Pulmonary artery endothelial cell (primary cell): ENCODE measurements at regions not wholly inside any gene's neighbourhood (a gene's known extent, or its start where the extent isn't known, plus 50 kb on each side); places are given as distances from the start of the nearest gene placed in this dataset.
"Not testable (repeated sequence)": the region's sequence is repeated elsewhere in the genome, so short reads cannot be mapped to it uniquely, and the experiment has no call there.

Source experiments
- DNase-seq: peaks from one replicate; pipeline ENCODE4 v3.0.0-alpha.2; 2011; ENCODE audit warnings: low read depth, low spot score

- no peak for DNase-seq
Measured at GRCh38 chr2:34229998-34230397, 630.9 kb upstream of the FAM98A start.

DNA sequence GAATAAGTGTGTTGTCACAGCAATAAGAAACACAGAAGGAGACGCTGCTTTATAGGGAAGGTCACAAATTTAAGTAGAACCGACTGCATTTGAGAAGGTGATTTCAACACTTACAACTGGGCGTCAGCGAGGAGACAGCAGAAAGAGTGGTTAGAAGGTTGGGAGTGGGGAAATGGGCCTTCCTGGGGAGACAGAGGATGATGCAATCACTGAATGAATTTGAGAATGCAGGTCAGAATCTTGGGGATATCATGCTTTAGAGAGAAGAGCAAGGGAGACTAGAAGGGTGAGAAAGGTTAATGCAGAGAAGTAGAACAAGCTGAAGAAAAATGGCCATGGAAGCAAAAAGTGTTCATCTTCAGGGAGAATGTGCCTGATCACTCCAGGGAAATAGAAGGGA, 616.1 kb upstream of the FAM98A start:
- DNase-seq = no peak

GRCh38 chr2:34210382-34210781, 611.3 kb upstream of the FAM98A start:
- not testable (repeated sequence) for DNase-seq

- DNase-seq = no peak
Measured at GRCh38 chr2:34204560-34204959, 605.5 kb upstream of the FAM98A start.

- DNase-seq = no peak
Measured at GRCh38 chr2:34201099-34201498, 602.0 kb upstream of the FAM98A start.

DNA sequence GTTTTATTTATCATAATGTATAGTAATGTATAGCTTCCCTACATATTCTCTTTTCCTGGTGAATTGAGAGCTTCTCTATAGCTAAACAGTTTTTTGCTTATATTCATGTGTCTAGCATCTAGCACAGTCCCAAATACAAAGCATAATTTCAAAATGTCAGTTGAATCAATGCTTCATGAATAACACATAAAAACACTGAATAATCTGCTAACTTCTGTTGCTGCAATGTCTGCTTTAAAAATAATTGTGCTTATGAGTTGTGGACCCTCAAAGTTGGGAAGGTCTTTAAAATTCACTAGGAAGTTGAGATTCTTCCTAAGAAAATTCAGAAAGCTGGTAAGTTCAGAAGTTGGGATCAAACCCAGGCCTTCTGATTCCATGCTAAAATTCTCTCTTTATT, 600.9 kb upstream of the FAM98A start:
- DNase-seq = no peak

- DNase-seq = no peak
Measured at GRCh38 chr2:34193164-34193563, 594.1 kb upstream of the FAM98A start.

GRCh38 chr2:34188464-34189303, 589.6 kb upstream of the FAM98A start:
- DNase-seq = no peak

DNA sequence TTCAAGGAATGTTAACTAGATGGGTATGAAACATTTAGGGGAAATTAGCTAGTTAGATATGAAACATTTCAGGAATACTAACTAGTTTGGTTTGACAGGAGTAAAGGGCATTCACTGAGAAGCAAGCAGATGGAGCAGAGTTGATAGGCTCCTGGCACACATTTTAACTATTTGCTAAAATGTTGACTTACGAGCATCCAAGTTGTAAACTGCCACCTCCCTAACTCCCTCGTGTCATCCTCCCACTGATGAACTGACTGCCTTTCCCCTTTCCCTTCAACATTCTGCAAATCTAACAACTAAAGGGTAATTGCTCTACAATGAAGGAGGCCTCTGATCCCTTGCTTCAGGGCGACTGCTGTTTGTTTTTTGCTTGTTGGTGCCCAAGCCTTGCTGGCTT, 580.4 kb upstream of the FAM98A start:
- no peak for DNase-seq

GRCh38 chr2:34178482-34178881, 579.4 kb upstream of the FAM98A start:
- no peak for DNase-seq

GRCh38 chr2:34176693-34177092, 577.6 kb upstream of the FAM98A start:
- DNase-seq = no peak

GRCh38 chr2:34174506-34174905, 575.4 kb upstream of the FAM98A start:
- no peak for DNase-seq

- no peak for DNase-seq
Measured at GRCh38 chr2:34162231-34162630, 563.1 kb upstream of the FAM98A start.

DNA sequence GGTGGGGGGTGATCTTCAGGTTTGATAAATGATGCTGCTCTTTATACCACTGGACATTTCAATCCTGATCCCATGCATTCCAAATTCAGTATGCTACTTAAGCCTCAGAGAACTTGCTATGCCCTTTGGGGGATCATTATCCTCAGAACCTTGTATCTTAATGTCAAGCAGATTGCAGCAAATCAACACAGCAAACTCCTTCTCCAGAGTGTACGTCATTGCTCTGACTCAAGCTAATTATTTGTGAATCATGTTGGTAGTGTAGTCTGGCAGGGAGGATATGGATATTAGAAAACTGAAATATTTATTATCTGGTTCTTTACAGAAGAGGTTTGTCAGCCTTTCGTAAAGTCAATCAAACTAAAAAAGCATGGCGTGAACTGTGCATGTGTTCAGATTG, 562.5 kb upstream of the FAM98A start:
- no peak for DNase-seq

GRCh38 chr2:34159901-34160300, 560.8 kb upstream of the FAM98A start:
- DNase-seq = no peak

GRCh38 chr2:34153484-34153883, 554.4 kb upstream of the FAM98A start:
- DNase-seq = no peak

- DNase-seq = no peak
Measured at GRCh38 chr2:34147780-34148179, 548.7 kb upstream of the FAM98A start.

DNA sequence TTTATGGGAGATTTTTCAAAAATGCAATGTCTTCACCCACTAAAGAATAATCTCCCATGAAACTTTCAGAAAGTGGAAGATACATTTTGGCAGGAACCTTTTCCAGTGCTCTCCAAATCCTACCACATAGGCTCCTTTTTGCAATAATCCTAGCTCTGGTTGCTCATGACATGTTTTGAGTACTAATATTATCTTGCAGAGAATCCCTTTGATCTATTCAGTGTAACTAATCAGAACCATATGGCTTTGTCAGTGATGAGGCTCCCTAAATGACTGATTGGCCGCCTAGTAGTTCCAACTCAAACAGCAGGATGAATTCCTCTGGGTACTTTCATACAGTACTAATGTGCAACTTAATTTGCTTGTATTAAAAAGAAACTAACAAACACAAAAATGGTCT, 544.0 kb upstream of the FAM98A start:
- no peak for DNase-seq

GRCh38 chr2:34142531-34143008, 543.5 kb upstream of the FAM98A start:
- not testable (repeated sequence) for DNase-seq

- DNase-seq = not testable (repeated sequence)
Measured at GRCh38 chr2:34133065-34133464, 534.0 kb upstream of the FAM98A start.

GRCh38 chr2:34126279-34126678, 527.2 kb upstream of the FAM98A start:
- DNase-seq = no peak

- no peak for DNase-seq
Measured at GRCh38 chr2:34123996-34124785, 525.1 kb upstream of the FAM98A start.

DNA sequence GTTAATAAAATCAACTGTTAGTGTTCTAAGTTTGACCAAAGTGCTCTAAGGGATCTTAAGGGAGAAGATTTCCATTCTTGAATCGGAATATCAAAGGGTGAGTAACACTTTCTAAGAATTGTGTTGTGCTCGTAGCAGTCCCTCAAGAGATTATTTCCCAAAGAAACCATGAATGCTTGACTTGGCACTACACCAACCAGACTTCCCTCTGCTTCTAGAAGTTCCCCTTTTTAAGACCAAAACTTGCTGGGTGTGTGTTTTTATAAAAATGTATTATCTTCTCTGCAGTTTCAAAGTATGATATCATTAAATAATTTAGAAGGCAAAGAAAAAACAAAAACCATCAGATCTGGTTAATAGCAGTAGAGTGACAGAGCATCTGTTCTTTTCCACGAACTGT, 522.0 kb upstream of the FAM98A start:
- no peak for DNase-seq
